GM12878 (cell line): ENCODE measurements at regions not wholly inside any gene's neighbourhood (a gene's known extent, or its start where the extent isn't known, plus 50 kb on each side); places are given as distances from the start of the nearest gene placed in this dataset.

Experiments
- CTCF ChIP-seq, 3 experiments: IDR thresholded peaks in 2 of 3; conservative IDR thresholded peaks in 1 of 3; 2 replicates each; pipeline ENCODE4 v1.5.1; 2011; ENCODE audit warnings: low read depth in 3 of 3, low read length in 3 of 3, mild to moderate bottlenecking in 3 of 3, control low read depth in 2 of 3, moderate library complexity in 2 of 3, inconsistent platforms in 1 of 3, mixed read lengths in 1 of 3; ENCODE audit not compliant: control insufficient read depth in 2 of 3, insufficient read depth in 1 of 3; ENCODE audit errors: extremely low read depth in 1 of 3
- POLR2A ChIP-seq: IDR thresholded peaks from 2 replicates; pipeline ENCODE4 v1.6.1; 2011; ENCODE audit warnings: low read depth, mild to moderate bottlenecking, low read length
- REST ChIP-seq: IDR thresholded peaks from 2 replicates; pipeline ENCODE4 v1.6.1; 2012; ENCODE audit warnings: mild to moderate bottlenecking, low read depth, low read length
- RFX5 ChIP-seq: IDR thresholded peaks from 2 replicates; pipeline ENCODE4 v1.6.1; 2011; ENCODE audit warnings: low read depth, low read length, improper control_type of control experiment
- STAT3 ChIP-seq: IDR thresholded peaks from 2 replicates; pipeline ENCODE4 v1.6.1; 2011; ENCODE audit warnings: low read depth, low read length, improper control_type of control experiment
- TAF1 ChIP-seq: IDR thresholded peaks from 2 replicates; pipeline ENCODE4 v1.6.1; 2011; ENCODE audit warnings: mild to moderate bottlenecking, low read depth, low read length, borderline replicate concordance
- TCF12 ChIP-seq: IDR thresholded peaks from 2 replicates; pipeline ENCODE4 v1.6.1; 2011; ENCODE audit warnings: low read depth, mild to moderate bottlenecking, low read length
- TCF7 ChIP-seq: IDR thresholded peaks from 2 replicates; pipeline ENCODE4 v1.6.1; 2014; ENCODE audit warnings: antibody characterized with exemption, borderline replicate concordance
- USF2 ChIP-seq: IDR thresholded peaks from 2 replicates; pipeline ENCODE4 v1.6.1; 2011; ENCODE audit warnings: low read depth, low read length, improper control_type of control experiment, borderline replicate concordance
- YY1 ChIP-seq: IDR thresholded peaks from 2 replicates; pipeline ENCODE4 v1.6.1; 2011; ENCODE audit warnings: low read depth, mild to moderate bottlenecking, low read length

- TF ChIP-seq STAT3 (no peak), TCF7 (no peak), CTCF (IDR thresholded peaks at IDR 0.05 in 2 of 3, conservative IDR thresholded peaks at IDR 0.05 in 1 of 3; ENCODE audit: control insufficient read depth in 2 of 3, extremely low read depth in 1 of 3, insufficient read depth in 1 of 3, low read depth in 3 of 3, low read length in 3 of 3) (no peak), POLR2A (no peak), RFX5 (no peak), YY1 (no peak), USF2 (no peak), TAF1 (no peak), TCF12 (no peak), REST (no peak)
Observed at GRCh38 chr16:6678586-6678985, 654.1 kb upstream of the RBFOX1 start.
